ENCODE measurements at regions not wholly inside any gene's neighbourhood (a gene's known extent, or its start where the extent isn't known, plus 50 kb on each side); places are given as distances from the start of the nearest gene placed in this dataset.

- no peaks in the 10 kb centered on the region for H3K9me3 ChIP-seq (ENCODE audit: low read length)
- no peaks in the 10 kb centered on the region for H3F3A ChIP-seq (ENCODE audit: insufficient read depth, low read length, poor library complexity, severe bottlenecking)
- H3K36me3 ChIP-seq (ENCODE audit: insufficient read depth, low read length), result no peaks in the 10 kb centered on the region
- H3K9me2 ChIP-seq (ENCODE audit: insufficient read depth, low read length), result no peaks in the 10 kb centered on the region
- H3K27ac ChIP-seq (ENCODE audit: low read length), result no peak overlapping the region
- no peak overlapping the region for H3K4me3 ChIP-seq (ENCODE audit: low read length)
- H3K27me3 ChIP-seq (ENCODE audit: insufficient read depth, low read depth, low read length), result no peaks in the 10 kb centered on the region
- H3K9ac ChIP-seq (ENCODE audit: low read length), result no peak overlapping the region
- H2AFZ ChIP-seq (ENCODE audit: low read depth, low read length), result no peak overlapping the region
- no peaks in the 10 kb centered on the region for H4K20me1 ChIP-seq (ENCODE audit: insufficient read depth)
- TF ChIP-seq EZH2 (IDR thresholded peaks at IDR 0.05; ENCODE audit: borderline replicate concordance, insufficient read depth, low read length, poor library complexity, severe bottlenecking) (no peak), MXI1 (conservative IDR thresholded peaks at IDR 0.05; ENCODE audit: poor library complexity, severe bottlenecking) (no peak), EP300 (conservative IDR thresholded peaks at IDR 0.05; ENCODE audit: poor library complexity, severe bottlenecking) (no peak)
- no peak overlapping the region for H3K4me2 ChIP-seq (ENCODE audit: low read length)
- no peaks in the 10 kb centered on the region for H3K79me2 ChIP-seq (replicated peaks; ENCODE audit: insufficient read depth, low read length)
Measured at GRCh38 chr5:10158886-10159285, 90.8 kb downstream of the ATPSCKMT start.

- H3K9ac ChIP-seq (ENCODE audit: low read length), result no peak overlapping the region
Measured at GRCh38 chr5:10157085-10157669, 92.5 kb downstream of the ATPSCKMT start.

DNA sequence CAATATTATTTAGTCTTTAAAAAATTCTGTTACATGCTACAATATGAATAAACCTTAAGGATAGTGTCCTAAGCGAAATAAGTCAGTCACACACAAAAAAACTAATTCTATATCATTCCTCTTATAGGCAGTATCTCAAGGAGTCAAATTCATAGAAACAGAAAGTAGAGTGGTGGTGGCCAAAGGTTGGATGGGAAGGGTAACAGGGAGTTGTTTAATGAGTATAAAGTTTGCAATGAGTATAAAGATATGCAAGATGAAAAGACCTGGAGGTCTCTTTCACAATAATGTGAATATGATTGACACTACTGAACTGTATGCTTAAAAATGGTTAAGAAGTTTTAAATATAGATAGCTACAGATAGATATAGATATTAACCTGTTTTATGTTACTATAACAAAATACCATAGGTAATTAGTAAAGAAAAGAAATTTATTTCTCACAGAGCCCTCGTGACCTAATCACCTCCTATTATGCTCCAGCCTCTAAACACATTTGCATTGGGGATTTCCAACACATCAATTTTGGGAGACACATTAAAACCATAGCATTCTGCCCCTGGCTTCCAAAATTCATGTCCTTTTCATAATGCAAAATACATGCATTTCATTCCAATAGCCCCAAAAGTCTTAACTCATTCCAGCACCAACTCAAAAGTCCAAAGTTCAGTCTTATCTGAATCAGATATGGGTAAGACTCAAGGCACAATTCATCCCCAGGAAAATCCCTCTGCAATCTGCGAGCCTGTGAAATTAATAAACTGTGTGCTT, 93.6 kb downstream of the ATPSCKMT start:
- Histone ChIP-seq H2AFZ (ENCODE audit: low read depth, low read length) (no peak overlapping the region), H3K9me2 (ENCODE audit: insufficient read depth, low read length) (no peaks in the 10 kb centered on the region), H3K4me2 (ENCODE audit: low read length) (no peak overlapping the region), H3K27ac (ENCODE audit: low read length) (no peak overlapping the region), H3K4me3 (ENCODE audit: low read length) (no peak overlapping the region), H3K36me3 (ENCODE audit: insufficient read depth, low read length) (no peaks in the 10 kb centered on the region), H3K9ac (ENCODE audit: low read length) (no peak overlapping the region), H3K27me3 (ENCODE audit: insufficient read depth, low read depth, low read length) (no peaks in the 10 kb centered on the region), H3K9me3 (ENCODE audit: low read length) (no peaks in the 10 kb centered on the region), H3K79me2 (replicated peaks; ENCODE audit: insufficient read depth, low read length) (no peaks in the 10 kb centered on the region), H4K20me1 (ENCODE audit: insufficient read depth) (no peaks in the 10 kb centered on the region), H3F3A (ENCODE audit: insufficient read depth, low read length, poor library complexity, severe bottlenecking) (no peaks in the 10 kb centered on the region)
- TF ChIP-seq CTCF (IDR thresholded peaks at IDR 0.05; ENCODE audit: poor library complexity, severe bottlenecking), result no peak
- TF ChIP-seq EP300 (conservative IDR thresholded peaks at IDR 0.05; ENCODE audit: poor library complexity, severe bottlenecking), result no peak
- TF ChIP-seq SMC3 (conservative IDR thresholded peaks at IDR 0.05; ENCODE audit: poor library complexity), result no peak
- TF ChIP-seq TAF1 (IDR thresholded peaks at IDR 0.05; ENCODE audit: low read depth), result no peak
- TF ChIP-seq EZH2 (IDR thresholded peaks at IDR 0.05; ENCODE audit: borderline replicate concordance, insufficient read depth, low read length, poor library complexity, severe bottlenecking), result no peak
- TF ChIP-seq REST (IDR thresholded peaks at IDR 0.05; ENCODE audit: borderline replicate concordance), result no peak
- TF ChIP-seq POLR2AphosphoS5 (IDR thresholded peaks at IDR 0.05), result no peak
- TF ChIP-seq RAD21 (conservative IDR thresholded peaks at IDR 0.05), result no peak
- no peak for TF ChIP-seq MXI1 (conservative IDR thresholded peaks at IDR 0.05; ENCODE audit: poor library complexity, severe bottlenecking)

More at GRCh38 chr5:10157085-10157669, 92.5 kb downstream of the ATPSCKMT start:
- TF ChIP-seq CTCF (IDR thresholded peaks at IDR 0.05; ENCODE audit: poor library complexity, severe bottlenecking), result no peak
- no peak for TF ChIP-seq SMC3 (conservative IDR thresholded peaks at IDR 0.05; ENCODE audit: poor library complexity)
- TF ChIP-seq RAD21 (conservative IDR thresholded peaks at IDR 0.05), result no peak
- H3K27me3 ChIP-seq (ENCODE audit: insufficient read depth, low read depth, low read length), result no peaks in the 10 kb centered on the region
- no peaks in the 10 kb centered on the region for H3F3A ChIP-seq (ENCODE audit: insufficient read depth, low read length, poor library complexity, severe bottlenecking)
- H4K20me1 ChIP-seq (ENCODE audit: insufficient read depth), result no peaks in the 10 kb centered on the region
- no peaks in the 10 kb centered on the region for H3K9me2 ChIP-seq (ENCODE audit: insufficient read depth, low read length)
- no peak overlapping the region for H2AFZ ChIP-seq (ENCODE audit: low read depth, low read length)
- no peaks in the 10 kb centered on the region for H3K36me3 ChIP-seq (ENCODE audit: insufficient read depth, low read length)
- no peaks in the 10 kb centered on the region for H3K79me2 ChIP-seq (replicated peaks; ENCODE audit: insufficient read depth, low read length)
- H3K9me3 ChIP-seq (ENCODE audit: low read length), result no peaks in the 10 kb centered on the region
- no peak overlapping the region for H3K27ac ChIP-seq (ENCODE audit: low read length)
- H3K4me3 ChIP-seq (ENCODE audit: low read length), result no peak overlapping the region
- no peak overlapping the region for H3K4me2 ChIP-seq (ENCODE audit: low read length)

Data from neural cell (in vitro differentiated cells).